Sigmoid colon (tissue), 6 donors: ENCODE measurements at regions not wholly inside any gene's neighbourhood (a gene's known extent, or its start where the extent isn't known, plus 50 kb on each side); places are given as distances from the start of the nearest gene placed in this dataset.

Experiments
- DNase-seq: peaks from one replicate; pipeline ENCODE4 v3.0.0-alpha.2; 2019
- H3K27ac ChIP-seq, 4 donors: fragments of 200-600 bp; sonication (generic); one replicate each; pipeline ENCODE4 v1.5.1; 2016 to 2019; ENCODE audit warnings: mild to moderate bottlenecking in 1 of 4
- H3K27me3 ChIP-seq, 3 donors: fragments of 200-600 bp; sonication (generic); one replicate each; pipeline ENCODE4 v1.5.1; 2019; ENCODE audit warnings: mild to moderate bottlenecking in 1 of 3
- H3K36me3 ChIP-seq, 4 donors: fragments of 200-600 bp; sonication (generic); one replicate each; pipeline ENCODE4 v1.5.1; 2016 to 2019
- H3K4me1 ChIP-seq, 4 donors: fragments of 200-600 bp; sonication (generic); one replicate each; pipeline ENCODE4 v1.5.1; 2017 to 2019
- H3K4me3 ChIP-seq, 4 donors: fragments of 200-600 bp; sonication (generic); one replicate each; pipeline ENCODE4 v1.5.1; 2017 to 2019; ENCODE audit warnings: mild to moderate bottlenecking in 2 of 4, moderate library complexity in 1 of 4
- H3K9me3 ChIP-seq, 4 donors: fragments of 200-600 bp in 3 of 4; sonication (generic) in 3 of 4; one replicate each; pipeline versions ENCODE4 v1.5.1 to v1.6.1; 2013 to 2019
- CTCF ChIP-seq, 4 experiments: fragments of 450-650 bp in 3 of 4; fragments of 200-600 bp in 1 of 4; IDR thresholded peaks; one replicate each; pipeline ENCODE4 v1.5.1; 2016 to 2019; ENCODE audit warnings: antibody characterized with exemption in 4 of 4, mild to moderate bottlenecking in 3 of 4, moderate library complexity in 2 of 4
- EP300 ChIP-seq, 4 donors: sonication (generic); formaldehyde crosslinking; IDR thresholded peaks; one replicate each; pipeline ENCODE4 v1.6.1; 2017; ENCODE audit warnings: antibody characterized with exemption in 4 of 4
- POLR2A ChIP-seq, 2 donors: fragments of 450-650 bp; IDR thresholded peaks; one replicate each; pipeline ENCODE4 v1.6.1; 2016; ENCODE audit warnings: antibody characterized with exemption in 2 of 2, mild to moderate bottlenecking in 2 of 2, moderate library complexity in 2 of 2
- POLR2AphosphoS5 ChIP-seq, 4 donors: sonication (generic); formaldehyde crosslinking; IDR thresholded peaks; one replicate each; pipeline ENCODE4 v1.6.1; 2017; ENCODE audit warnings: antibody characterized with exemption in 4 of 4
- WGBS, 2 donors: extraction: QIAGEN DNeasy Blood & Tissue Kit; methylation state at CpG; one replicate each; pipeline ENCODE4 v1.1.7; 2013; 5-methylcytosine and 5-hydroxymethylcytosine counted together
- intact Hi-C: fragments of 100-400 bp; cut with DNase I; formaldehyde crosslinking; loops from one replicate; pipeline ENCODE4 v1.15.1; 2023
- donor health status: healthy with polysubstance abuse.
- donor health status: healthy.

DNA sequence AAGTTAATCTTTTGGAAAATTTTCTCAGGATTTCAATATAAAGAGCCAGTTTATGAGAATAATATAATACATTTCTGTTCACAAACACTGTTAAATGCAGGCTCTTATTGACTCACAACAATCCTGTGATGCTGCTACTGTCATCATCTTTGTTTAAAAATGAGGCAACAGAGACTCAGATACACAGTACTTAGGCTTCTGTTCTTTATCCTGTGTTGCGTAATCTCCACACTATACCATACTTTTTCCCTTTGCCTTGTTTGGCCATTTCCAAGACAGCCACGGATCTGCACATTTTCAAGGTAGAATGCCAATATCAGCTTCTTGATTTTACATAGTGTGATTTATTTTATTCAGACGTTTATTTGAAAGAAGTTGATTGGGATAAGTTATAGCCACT lies 699.0 kb upstream of the CITED2 start:
- peaks cover 0 to 54% (median 44%) of the 10 kb centered on the region in 4 donors for H3K4me1 ChIP-seq
- TF ChIP-seq POLR2AphosphoS5 (IDR thresholded peaks at IDR 0.05) (peak; percentile 46 to 75 (median 61)), EP300 (IDR thresholded peaks at IDR 0.05) (peak; percentile 12 to 43 (median 30)), CTCF (IDR thresholded peaks at IDR 0.05) (no peak)
- no peak overlapping the region for H3K4me3 ChIP-seq
- DNase-seq: no peak
- WGBS, 2 donors: 71 to 75% methylated on average over 3 of the region's 3 CpGs
- H3K27ac ChIP-seq: peak overlapping the region in 2 of 4 donors; percentile 52 to 54
- no peaks in the 10 kb centered on the region for H3K27me3 ChIP-seq
- no peaks in the 10 kb centered on the region for H3K9me3 ChIP-seq
- no peaks in the 10 kb centered on the region for H3K36me3 ChIP-seq
- intact Hi-C loops: loop anchor here (5.0 to 10.0 kb wide), 3 partner anchors 86 to 699 kb away; partner anchors contain the start of gene CITED2

- no peak for DNase-seq
- intact Hi-C loops: loop anchor here (5.0 to 10.0 kb wide), 3 partner anchors 84 to 697 kb away; partner anchors contain the start of gene CITED2
- TF ChIP-seq POLR2AphosphoS5 (IDR thresholded peaks at IDR 0.05) (peak in 1 of 4 donors; percentile 11), CTCF (IDR thresholded peaks at IDR 0.05) (no peak), POLR2A (IDR thresholded peaks at IDR 0.05) (no peak), EP300 (IDR thresholded peaks at IDR 0.05) (no peak)
- peaks cover 0 to 40% (median 34%) of the 10 kb centered on the region in 4 donors for H3K4me1 ChIP-seq
- no peaks in the 10 kb centered on the region for H3K36me3 ChIP-seq
- H3K9me3 ChIP-seq: no peaks in the 10 kb centered on the region
- 83 to 90% methylated on average over 1 of the region's 1 CpG for WGBS, 2 donors
- H3K27ac ChIP-seq: peak overlapping the region in 1 of 4 donors; percentile 24
- H3K4me3 ChIP-seq: no peak overlapping the region
- H3K27me3 ChIP-seq: no peaks in the 10 kb centered on the region
These were observed 697.2 kb upstream of the CITED2 start for GRCh38 chr6:140071601-140072062.

DNA sequence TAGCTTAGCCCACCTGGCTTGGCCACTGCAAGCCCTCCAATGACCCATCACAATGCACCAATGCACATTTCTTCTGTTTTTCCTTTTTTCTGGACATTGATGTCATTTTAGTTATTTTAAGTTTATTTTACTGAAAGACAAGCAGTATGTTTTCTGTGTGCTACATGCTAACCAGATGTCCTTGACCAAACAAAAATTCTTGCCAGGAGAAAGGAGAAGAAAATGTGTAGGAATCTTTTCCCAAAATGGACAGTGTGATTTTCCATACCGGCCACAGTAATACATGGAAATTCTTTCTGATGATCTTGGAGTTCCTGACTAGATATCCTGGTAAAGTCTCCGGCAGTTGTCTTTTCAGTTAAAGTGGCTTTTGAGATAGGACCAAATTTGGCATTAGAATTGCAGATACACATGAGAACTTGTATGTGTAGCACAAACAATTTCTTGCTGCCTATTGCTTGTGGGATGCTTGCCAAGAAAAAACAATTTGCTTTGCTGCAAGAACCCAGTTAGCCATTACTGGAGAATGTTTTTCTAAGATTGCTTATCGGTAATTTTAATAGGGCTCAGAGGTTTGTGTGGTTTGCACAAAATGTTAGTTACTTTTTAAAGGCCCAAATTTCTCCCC lies 696.5 kb upstream of the CITED2 start:
- Histone ChIP-seq H3K4me3 (no peak overlapping the region), H3K27ac (peak overlapping the region in 1 of 4 donors; percentile 45), H3K9me3 (no peaks in the 10 kb centered on the region), H3K36me3 (no peaks in the 10 kb centered on the region), H3K4me1 (peaks cover 0 to 40% (median 34%) of the 10 kb centered on the region in 4 donors), H3K27me3 (no peaks in the 10 kb centered on the region)
- intact Hi-C loops: loop anchor here (5.0 to 10.0 kb wide), 3 partner anchors 84 to 696 kb away; partner anchors contain the start of gene CITED2
- TF ChIP-seq POLR2A (IDR thresholded peaks at IDR 0.05) (no peak), POLR2AphosphoS5 (IDR thresholded peaks at IDR 0.05) (no peak), EP300 (IDR thresholded peaks at IDR 0.05) (no peak), CTCF (IDR thresholded peaks at IDR 0.05) (no peak)
- no peak for DNase-seq
- WGBS, 2 donors: 15 to 60% methylated on average over 3 of the region's 3 CpGs

DNA sequence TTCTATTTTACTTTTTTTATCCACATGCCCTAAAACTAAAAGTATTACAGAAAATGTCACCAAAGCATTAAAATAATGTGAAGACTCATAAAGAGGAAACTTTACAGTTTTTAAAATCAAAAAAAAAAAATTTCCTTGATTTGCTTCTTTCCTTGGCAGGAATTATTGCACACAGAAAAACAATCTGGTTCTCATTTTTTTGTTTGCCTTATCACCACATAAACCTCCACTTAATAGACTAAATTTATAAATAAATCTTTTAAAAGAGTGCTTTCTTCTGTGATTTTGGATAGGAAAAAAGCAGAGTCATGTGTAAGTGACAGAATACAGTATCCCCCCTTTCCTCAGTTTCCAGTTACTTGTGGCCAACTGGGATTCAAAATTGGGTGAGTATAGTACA lies 695.1 kb upstream of the CITED2 start:
- Histone ChIP-seq H3K4me1 (peaks cover 0 to 40% (median 34%) of the 10 kb centered on the region in 4 donors), H3K4me3 (no peak overlapping the region), H3K9me3 (no peaks in the 10 kb centered on the region), H3K36me3 (no peaks in the 10 kb centered on the region), H3K27ac (no peak overlapping the region), H3K27me3 (no peaks in the 10 kb centered on the region)
- intact Hi-C loops: no loop called here
- no peak for TF ChIP-seq POLR2AphosphoS5 (IDR thresholded peaks at IDR 0.05)
- TF ChIP-seq POLR2A (IDR thresholded peaks at IDR 0.05): no peak
- no peak for TF ChIP-seq CTCF (IDR thresholded peaks at IDR 0.05)
- TF ChIP-seq EP300 (IDR thresholded peaks at IDR 0.05): no peak
- DNase-seq: no peak
